SIG-M5 treated with dmso at 0.1 percent for 504 hours (cell line): ENCODE measurements at regions not wholly inside any gene's neighbourhood (a gene's known extent, or its start where the extent isn't known, plus 50 kb on each side); places are given as distances from the start of the nearest gene placed in this dataset.

Experiments
- DNase-seq: peaks from one replicate; lab custom pipeline; 2025; ENCODE audit not compliant: unreplicated experiment; lab: John Stamatoyannopoulos, UW

DNA sequence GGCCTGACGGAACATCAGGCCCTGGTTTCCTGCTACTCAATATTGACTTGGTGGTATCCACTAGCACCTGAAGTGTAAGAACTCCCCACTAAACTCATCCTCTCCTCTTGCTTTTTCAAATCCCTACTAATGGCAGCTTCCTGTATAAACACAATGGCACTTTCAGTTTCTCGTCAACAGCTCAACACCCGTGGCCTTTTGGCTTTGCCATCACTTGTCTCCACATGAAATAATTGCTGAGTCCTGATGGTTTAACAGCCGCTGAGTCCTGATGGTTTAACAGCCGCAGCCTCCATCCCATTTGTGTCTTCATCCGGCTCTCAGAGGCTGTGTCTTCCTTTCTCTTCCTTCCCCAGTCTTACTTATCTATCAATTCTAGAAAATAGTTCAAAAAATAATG, 261.4 kb upstream of the PITRM1 start:
- DNase-seq = no peak

DNA sequence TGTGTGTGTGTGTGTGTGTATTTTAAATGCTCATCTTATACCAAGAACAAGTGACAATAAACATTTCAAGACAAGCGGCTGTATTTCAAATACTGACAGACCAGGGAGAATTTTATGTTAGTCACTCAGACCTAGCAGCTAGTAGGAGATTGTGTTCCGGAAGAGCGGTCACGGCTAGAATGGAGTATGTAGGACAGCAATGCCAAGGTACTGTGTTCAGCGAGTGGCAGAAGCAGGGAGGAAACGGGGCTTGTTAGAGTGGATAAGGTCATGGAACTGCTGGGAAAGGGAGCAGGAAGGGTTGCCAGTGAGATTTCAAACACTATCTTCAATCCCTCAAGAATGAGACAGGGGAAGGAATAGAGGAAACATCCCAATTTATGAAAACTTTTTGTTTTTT, 260.5 kb upstream of the PITRM1 start:
- no peak for DNase-seq

DNA sequence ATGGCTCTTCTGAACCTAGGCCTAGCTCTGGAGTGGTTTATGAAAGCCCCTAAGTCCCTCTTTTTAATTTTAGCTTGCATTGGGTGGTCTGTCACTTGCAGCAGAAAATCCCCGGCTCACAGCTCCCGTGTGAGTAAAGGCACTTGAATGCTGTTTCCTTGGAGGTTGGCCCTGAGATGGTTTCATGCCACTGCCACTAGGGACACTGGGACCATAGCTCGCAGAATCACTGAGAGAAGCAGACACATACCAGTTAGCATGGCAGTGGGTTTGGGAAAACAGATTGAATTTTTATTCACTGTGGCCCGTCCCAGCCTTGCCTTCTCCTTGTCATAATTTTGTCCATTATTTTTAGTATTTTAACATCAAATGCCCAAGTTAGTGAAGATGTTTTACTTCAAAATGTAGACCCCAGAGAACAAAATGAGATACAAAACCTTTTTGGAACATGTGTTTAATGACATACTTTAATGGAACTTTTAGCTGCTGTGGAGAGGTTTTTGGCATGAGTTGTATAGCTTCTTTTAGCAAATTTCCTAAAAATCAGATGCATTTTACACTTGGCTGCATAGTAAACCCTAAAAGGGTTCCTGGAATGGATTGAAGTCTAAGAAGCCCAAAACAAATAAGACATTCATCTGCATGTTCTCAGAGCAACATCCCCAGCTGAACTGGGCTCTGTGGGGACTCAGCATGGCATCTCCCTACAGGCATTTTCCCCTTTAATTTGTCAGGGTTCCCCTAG, 259.7 kb upstream of the PITRM1 start:
- DNase-seq = no peak

DNA sequence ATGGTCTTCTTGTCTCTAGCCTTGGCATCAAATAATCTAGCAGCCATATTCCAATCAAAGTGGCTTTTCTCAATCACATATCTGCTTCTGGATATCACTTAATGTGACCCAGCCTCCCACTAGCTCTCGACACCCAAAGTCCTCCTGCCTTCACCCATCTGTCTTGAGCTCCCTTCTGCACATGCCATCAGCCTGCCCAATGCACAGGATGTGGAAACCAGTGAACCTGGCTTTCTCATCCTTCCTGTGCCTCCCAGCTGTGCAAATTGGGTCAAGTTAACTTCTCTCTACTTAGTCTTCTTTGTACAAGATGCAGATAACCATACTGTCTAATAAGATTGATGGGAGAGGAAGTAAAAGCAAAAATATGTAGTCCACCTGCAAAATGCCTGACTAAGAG, 257.9 kb upstream of the PITRM1 start:
- DNase-seq = no peak

DNA sequence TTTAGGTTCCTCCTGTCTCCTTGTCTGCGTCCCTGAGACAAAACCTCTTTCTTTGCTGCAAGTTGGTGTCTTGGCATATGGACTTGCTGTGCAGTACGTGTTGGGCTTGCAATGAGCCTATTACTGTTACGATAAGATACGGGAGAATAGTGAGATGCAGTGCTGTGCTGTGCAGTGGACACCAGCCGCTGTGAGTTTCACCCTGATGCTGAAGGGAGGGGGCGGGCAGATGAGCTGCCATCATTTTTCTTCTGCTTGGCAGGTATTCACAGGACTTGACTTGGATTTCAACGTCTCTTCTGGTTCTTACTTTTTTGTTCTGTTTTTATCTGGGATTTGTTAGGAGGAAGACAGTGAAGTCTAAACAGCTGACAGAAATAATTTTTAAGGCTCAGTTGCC, 257.1 kb upstream of the PITRM1 start:
- DNase-seq = no peak

DNA sequence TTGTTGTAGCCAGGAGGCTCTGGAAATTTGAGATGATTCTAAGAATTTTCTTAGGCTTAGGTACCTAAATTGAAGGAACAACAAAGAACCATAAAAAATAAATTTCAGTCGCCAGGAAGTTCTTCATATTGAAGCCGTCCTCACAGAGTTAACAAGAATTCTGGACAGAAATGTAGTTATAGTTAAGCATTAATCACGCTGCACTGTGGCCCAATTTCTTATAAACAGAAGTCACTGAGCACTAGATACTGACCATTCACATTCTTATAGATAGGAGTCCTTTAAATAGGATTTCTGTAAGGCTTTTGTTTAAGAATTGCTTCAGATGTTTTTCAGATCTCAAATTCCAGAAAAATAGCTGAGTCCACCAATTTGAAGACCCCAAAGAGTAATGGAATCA, 256.2 kb upstream of the PITRM1 start:
- no peak for DNase-seq

DNA sequence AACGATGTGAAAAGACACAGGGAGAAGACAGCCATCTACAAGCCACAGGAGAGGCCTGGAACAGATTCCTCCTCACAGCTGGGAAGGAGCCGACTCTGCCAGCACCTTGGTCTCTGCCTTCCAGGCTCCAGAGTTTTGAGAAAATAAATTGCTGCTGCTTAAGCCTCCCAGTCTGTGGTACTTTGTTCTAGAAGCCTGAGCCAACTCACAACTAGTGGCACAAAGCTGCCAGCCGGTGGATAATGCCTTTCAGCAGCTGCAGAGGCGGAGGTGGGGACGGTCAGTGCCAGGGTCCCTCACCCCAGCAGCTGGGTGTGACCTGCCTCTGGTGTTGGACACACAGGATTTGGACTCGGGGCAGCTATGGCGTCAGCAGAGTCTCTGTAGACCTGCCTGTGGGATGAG, 255.4 kb upstream of the PITRM1 start:
- no peak for DNase-seq

DNA sequence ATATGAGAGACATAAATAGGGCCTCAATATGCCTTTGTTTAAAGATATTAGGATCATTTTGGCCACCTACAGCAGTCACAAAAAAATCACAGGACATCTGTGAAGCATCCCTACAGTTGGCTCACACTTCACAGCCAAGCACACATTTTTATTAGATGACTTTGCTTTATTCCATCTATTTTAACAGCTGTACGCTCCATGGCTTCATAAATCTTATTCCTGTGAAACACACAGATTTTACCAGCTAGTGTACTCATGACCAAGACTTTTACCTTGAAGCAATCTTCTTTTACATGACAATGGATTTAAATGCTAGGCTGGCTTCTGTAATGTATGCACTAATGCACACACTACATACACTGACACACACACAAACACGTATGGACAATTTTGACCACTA, 254.8 kb upstream of the PITRM1 start:
- DNase-seq = no peak

DNA sequence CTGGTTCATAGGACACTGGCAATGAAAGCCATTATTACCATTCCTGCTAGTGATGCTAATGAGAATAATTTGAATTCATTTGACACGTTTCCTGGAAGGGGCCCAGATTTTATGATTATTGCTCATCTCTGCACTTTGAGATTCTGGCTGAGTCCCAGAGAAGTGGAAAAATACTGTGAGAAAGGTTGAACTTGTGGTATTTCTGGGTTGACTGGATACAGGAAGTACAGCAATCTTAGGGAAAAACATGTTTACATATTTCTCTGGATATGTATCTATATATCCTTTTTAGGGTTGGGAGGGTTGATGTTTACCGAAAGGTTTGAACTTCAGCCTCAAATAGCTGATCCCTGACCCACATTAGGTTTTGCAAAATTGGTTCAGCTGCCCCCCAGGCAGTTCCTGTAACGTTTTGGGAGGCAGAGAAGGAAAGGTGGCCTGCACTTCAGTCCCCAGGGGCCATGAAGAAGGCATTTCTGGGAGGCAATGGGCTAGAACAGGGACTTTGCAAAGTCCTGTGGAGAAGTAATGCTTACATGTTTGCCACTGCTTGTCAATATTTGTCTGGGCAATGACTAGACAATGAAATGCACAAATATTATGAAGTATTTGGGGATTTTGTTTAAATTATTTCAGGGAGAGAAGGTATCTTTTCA, 253.7 kb upstream of the PITRM1 start:
- peak; percentile 8 for DNase-seq

DNA sequence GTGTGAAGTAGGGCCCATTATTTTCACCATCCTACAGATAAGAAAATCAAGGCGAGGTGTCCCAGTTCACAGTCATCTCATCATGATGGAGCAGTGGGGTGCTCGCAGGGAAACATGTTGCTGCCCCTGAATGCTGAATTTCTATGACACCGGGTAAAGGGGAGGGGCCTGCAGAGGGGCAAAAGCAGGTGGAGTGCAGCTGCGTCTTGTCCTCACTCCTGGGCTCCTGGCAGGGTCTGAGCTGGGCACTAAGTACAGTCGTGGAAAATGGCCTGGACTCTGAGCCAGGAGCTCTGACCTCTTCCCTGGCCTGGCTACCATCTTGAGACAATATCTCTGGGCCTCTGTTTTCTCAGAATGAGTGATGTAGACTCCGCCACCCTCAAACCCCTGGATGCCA, 253.1 kb upstream of the PITRM1 start:
- no peak for DNase-seq

DNA sequence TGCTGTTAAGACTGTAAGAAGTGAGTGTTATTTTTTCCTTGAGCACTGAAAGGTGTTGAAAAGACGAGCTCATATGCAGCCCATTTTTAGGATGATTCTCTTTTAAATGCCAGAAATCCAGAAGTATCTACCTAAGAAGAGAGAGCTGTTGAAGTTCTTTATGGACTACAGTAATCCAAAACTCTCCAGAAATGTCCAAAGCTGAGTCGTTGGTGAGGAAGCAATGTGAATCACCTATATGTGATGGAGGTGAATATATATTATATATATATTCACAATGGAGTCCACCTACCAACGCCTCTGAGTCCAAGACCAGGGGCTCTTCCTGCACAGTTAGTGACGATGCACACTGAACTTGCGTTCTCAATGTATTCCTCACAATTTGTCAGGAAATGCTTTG, 252.7 kb upstream of the PITRM1 start:
- no peak for DNase-seq

DNA sequence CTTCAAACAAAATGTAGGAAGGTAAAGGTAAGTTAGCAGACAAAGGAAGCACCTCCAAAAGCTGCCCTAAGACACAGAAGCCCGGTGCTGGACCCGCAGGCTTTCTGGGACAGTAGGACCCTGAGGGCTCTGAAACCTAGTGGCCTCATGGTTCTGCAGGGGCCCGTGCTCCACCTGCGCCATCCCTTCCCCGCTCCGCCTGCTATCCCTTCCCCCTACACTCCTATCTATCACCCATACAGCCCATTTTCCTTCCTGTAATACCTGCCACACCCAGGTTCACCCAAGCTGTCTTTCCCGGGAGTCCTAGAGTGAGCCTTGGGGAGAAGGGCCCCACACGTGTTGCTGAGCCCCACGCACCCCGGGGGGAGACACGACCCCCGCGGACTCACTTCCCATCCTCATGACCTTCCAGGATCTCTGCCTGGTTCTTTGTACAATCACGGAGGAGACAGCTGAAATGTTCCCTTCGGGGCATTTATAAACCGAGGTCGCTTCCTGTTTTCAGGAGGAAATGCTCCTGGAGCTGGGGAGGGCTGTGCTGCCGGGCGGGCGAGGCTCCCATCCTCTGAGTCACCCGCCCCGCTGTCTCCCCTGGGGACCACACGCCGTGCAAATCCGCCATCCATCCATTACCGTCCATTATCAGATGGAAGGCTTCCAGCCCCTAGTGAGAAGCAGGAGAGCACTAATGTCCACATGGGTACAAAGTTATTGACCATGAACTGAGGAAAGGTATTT, 251.7 kb upstream of the PITRM1 start:
- peak; percentile 8 for DNase-seq

DNA sequence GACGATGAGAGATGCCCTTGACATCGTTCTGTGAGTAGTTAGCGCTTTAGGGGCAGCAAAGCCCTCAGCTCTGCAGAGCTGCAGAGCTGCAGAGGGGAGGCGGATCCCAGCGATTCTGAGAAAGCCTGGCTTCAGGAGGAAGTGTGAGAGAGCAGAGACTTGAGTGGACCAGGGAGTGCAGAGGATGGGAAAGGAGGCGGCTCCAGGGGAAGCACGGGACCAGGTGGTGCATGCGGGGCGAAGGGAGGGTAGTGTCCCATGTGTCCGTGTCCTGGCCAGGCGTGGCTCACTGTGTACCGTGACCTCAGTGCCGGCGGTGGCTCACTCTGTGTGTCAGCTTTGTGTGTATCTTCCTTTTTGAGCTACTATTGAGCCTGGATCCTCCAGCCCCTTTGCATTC, 250.8 kb upstream of the PITRM1 start:
- DNase-seq = no peak

DNA sequence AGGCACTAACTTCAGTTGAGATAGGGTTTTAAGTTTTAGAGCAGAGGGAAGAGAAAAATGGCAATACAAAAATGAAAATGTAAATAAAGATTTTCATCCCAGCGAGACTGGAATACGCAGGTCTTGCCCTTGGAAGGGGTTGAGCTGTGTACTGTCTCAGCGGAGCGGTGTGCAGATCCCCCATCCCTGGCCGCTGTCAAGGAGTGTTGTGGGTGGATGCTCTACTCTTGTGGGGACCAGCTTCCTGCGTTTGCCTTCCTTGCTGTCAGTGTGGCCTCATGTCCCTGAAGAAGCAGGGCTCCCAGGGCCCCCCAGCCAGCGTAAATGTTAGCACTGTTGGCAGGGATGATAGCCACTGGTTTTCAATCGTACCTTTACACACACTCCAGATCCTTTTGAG, 249.7 kb upstream of the PITRM1 start:
- no peak for DNase-seq

DNA sequence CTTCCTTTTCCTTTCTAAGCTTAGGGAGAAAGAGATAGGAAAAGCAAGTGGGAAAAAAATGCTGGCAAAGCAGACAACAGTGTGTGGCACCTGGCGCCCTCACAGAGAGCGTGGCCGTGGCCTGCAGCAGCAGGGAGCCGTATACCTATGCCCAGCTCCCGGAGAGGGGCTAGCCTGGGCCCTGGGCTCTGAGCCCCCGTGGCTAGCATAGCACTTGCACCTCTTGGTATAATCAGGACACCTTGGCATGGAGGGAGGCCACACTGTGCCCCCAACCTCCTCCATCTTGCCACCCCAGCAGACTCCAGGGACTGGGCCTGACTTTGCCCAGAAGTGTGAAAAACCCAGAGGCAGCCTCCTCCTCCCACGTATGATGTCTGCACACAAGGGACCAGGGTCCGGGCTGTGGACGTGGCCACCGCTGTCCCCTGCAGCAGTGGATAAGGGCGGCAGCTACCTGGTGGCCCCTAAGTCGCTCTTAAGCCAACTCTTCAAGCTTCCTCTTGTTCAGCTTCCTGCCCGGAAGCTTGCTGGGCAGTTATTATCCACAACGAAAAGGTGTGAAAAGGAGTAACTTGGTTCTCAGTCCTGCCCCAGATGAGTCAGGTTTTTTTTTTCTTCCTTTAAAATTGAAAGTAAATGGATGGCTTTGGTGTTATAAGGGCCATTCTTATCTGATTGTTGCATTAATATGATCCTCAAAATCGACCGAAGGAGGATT, 249.1 kb upstream of the PITRM1 start:
- no peak for DNase-seq

DNA sequence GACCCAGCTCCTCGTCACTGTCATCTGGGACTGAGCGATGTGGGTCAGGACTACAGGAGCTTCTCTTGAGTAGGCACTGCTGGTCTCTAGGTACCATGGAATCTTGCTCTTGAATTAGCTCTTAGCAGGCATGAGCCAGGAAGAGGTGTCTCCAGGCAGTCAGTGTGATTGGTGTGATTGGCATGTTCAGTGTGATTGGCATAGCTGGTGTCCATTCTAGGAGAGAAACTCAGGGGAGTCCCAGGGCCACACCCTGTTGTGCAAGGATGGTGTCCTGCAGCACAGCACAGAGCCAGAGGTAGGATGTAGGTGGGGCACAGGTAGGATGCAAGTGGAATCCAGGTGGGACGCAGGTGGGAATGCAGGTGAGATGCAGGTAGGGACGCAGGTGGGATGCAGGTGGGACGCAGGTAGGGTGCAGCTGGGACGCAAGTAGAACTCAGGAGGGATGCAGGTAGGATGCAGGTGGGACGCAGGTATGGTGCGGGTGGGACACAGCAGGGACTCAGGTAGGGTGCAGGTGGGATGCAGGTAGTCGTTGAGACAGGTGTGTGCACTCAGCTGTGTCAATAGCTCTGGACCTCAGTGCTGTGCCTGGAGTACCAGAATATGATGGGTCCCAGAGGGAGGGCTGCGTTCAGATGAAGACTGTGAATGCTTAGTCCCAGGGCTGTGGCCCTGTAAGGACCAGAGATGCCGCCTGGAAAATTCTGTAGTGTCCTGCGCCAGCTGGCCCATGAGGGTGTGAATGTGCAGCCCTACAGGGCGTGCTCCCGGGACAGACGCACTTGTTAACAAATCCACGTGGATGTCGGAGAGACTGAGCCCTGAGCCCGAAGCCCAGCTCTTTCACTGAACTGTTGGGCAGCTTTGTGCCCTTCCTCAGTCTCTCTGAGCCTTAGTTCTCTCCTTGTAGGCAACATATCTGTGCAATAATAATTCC, 248.2 kb upstream of the PITRM1 start:
- no peak for DNase-seq

DNA sequence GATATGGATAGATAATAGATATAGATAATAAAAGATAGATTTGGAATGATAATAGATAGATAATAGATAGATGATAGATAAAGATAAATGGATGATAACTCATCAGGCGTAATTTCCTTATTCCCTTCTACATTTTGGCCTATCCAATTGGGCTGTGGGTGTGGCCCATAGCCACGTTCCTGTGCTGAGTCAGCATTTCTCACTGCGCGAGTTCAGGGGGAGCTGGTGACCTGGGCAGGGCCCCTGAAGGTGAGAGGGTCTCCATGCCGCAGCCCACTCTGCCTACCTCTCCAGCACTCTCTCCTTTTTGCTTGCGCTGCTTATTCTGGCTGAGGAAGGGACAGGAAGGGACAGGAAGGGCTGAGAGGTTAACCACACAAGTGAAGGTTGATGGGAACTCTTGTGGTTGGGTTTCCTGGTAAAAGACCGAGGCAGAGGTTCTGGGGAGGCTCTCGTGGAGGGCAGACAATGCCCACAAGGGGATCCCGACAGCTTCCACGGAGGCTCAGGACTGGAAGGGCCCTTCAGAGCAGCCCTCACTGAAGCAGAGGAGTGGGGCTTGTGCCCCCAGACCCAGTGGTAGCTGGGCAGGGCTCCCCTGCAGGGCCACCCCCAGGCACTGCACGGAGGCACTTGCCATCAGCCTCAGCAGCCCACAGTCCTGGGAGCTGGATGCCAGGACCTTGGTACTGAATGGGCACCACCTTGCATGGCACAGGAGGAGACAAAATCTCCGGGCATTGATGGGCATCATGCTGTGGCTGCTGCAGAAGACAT, 247.3 kb upstream of the PITRM1 start:
- DNase-seq = no peak

DNA sequence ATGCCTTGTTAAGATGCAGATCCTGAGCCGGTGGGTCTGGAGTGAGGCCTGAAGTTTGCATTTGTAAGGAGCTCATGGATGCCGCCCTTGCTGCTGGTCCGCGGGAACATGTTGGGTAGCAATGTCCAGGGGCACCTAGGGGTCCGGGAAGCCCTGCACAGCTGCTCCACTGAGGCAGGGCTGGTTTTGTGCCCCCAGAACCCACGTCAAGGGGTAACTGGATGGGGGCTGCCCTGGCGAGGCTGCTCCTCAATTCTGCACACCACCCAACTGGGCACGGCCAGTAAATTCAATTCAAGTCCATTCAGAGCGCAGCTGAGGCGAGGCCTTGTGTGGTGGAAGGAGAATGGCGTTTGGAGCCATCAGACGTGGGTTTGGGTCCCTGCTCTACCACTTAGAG, 246.3 kb upstream of the PITRM1 start:
- no peak for DNase-seq

DNA sequence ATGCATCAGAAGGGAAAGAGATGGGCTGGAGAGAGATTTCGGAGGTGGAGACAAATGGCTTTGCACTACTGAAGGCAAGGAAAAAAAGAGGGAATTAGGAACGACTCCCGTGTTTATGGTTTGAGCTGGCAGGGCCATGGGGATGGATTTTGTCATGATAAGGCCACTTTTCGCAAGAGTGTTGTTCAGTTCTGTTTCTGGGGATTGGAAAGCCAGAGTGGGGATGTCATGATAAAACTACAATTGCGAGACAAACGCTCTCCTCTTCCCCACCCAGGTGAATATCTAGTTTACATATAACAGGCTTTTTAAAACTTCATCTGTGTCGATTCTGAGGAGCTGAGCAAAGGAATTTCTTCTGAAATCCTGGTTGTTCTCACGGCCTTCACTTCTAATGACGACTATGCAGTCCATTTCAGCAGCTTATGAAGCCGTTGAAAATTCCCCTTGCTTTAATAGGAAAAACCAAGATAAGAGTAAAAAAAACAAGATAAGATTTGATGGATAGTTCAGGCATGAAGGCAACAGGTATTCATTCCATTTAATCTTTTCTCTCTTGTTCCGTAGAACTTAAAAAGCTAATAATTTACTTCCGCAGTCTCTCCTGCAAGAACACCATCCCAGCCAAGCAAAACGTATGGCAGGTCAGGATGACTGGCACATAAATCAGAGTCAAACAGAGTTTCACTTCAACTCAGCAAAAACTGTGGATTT, 245.6 kb upstream of the PITRM1 start:
- no peak for DNase-seq
